ENCODE measurements at regions not wholly inside any gene's neighbourhood (a gene's known extent, or its start where the extent isn't known, plus 50 kb on each side); places are given as distances from the start of the nearest gene placed in this dataset.

DNA sequence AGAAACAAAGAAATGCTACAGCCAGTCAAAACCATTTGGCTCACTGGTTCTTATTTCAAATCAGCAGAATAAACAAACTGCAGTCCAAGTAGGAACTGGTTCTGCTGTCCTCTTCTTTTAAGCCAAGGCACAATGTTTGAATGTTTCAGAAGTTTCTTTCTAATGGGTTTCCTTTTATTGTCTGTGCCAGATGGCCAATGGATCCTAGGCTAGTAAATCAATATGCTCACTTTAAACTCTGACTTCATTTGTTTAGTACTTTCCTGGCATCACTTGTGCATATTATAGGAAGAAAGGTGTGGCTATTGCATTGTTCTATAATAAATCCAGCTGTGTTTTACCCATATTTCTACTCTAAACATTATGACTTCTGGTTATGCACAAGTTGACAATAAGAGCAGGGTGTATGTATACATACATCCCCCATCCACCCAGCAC is 99.7 kb upstream of the PLCB4 start:
- no peak for FAIRE-seq
- peak; percentile 16 for DNase-seq (ENCODE audit: low read depth, low spot score)
- Histone ChIP-seq H3K36me3 (ENCODE audit: control insufficient read depth in 2 of 2, extremely low read depth in 1 of 2, insufficient read depth in 2 of 2, low read length in 2 of 2) (no peaks in the 10 kb centered on the region), H3K4me2 (ENCODE audit: insufficient read depth, low read length) (no peak overlapping the region), H3K27ac (ENCODE audit: insufficient read depth, low read depth, low read length) (no peak overlapping the region), H4K20me1 (replicated peaks; ENCODE audit: control insufficient read depth, extremely low read depth, insufficient read depth, low read length) (no peaks in the 10 kb centered on the region), H3K27me3 (ENCODE audit: control insufficient read depth in 2 of 2, insufficient read depth in 2 of 2, low read length in 2 of 2) (no peaks in the 10 kb centered on the region), H3K79me2 (ENCODE audit: control insufficient read depth, insufficient read depth, low read length) (no peaks in the 10 kb centered on the region), H3K9ac (replicated peaks; ENCODE audit: extremely low read depth, insufficient read depth, low read length) (no peak overlapping the region), H3K4me3 (replicated peaks in 1 of 3; ENCODE audit: insufficient read depth in 1 of 3, low read depth in 1 of 3, low read length in 3 of 3) (no peak overlapping the region), H3K9me1 (replicated peaks; ENCODE audit: control insufficient read depth, extremely low read depth, insufficient read depth, low read length) (no peaks in the 10 kb centered on the region), H2AFZ (ENCODE audit: low read depth, low read length) (no peak overlapping the region), H3K9me3 (replicated peaks; ENCODE audit: control insufficient read depth, insufficient read depth, low read length) (no peaks in the 10 kb centered on the region), H3K4me1 (ENCODE audit: control insufficient read depth, extremely low read depth, insufficient read depth, low read length) (no peaks in the 10 kb centered on the region)
- CTCF ChIA-PET: no interaction called here
- intact Hi-C loops (cut with micrococcal nuclease): no loop called here
- POLR2A ChIA-PET: interaction anchor here (0.6 kb wide), 1 partner anchor 83 kb away, joined by 7 read pairs; no protein-coding TSS in a partner anchor
- no TSS peak for BruUV-seq (replicated peaks)
- TF ChIP-seq EZH2 (IDR thresholded peaks at IDR 0.05; ENCODE audit: borderline replicate concordance, low read depth, low read length, severe bottlenecking) (no peak), POLR2A (IDR thresholded peaks at IDR 0.05; ENCODE audit: low read depth, low read length) (no peak), FOS (IDR thresholded peaks at IDR 0.05; ENCODE audit: borderline replicate concordance, insufficient read depth, low read length) (no peak), POLR2AphosphoS5 (IDR thresholded peaks at IDR 0.05; ENCODE audit: insufficient read depth, low read depth, low read length) (no peak), JUN (IDR thresholded peaks at IDR 0.05; ENCODE audit: borderline replicate concordance, insufficient read depth, insufficient read length, low read depth) (no peak), MYC (IDR thresholded peaks at IDR 0.05; ENCODE audit: low read depth, low read length) (no peak), GATA2 (IDR thresholded peaks at IDR 0.05; ENCODE audit: insufficient read depth, insufficient read length, low read depth, low read length) (no peak)
- TF ChIP-seq, protein P1, sequence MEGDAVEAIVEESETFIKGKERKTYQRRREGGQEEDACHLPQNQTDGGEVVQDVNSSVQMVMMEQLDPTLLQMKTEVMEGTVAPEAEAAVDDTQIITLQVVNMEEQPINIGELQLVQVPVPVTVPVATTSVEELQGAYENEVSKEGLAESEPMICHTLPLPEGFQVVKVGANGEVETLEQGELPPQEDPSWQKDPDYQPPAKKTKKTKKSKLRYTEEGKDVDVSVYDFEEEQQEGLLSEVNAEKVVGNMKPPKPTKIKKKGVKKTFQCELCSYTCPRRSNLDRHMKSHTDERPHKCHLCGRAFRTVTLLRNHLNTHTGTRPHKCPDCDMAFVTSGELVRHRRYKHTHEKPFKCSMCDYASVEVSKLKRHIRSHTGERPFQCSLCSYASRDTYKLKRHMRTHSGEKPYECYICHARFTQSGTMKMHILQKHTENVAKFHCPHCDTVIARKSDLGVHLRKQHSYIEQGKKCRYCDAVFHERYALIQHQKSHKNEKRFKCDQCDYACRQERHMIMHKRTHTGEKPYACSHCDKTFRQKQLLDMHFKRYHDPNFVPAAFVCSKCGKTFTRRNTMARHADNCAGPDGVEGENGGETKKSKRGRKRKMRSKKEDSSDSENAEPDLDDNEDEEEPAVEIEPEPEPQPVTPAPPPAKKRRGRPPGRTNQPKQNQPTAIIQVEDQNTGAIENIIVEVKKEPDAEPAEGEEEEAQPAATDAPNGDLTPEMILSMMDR (IDR thresholded peaks at IDR 0.05; ENCODE audit: extremely low read depth in 1 of 2, insufficient read depth in 1 of 2, low read depth in 1 of 2, low read length in 2 of 2): no peak
- TF ChIP-seq, protein P2, sequence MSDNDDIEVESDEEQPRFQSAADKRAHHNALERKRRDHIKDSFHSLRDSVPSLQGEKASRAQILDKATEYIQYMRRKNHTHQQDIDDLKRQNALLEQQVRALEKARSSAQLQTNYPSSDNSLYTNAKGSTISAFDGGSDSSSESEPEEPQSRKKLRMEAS (IDR thresholded peaks at IDR 0.05; ENCODE audit: insufficient read depth, insufficient read length): no peak
- dilution Hi-C loops (cut with MboI; ENCODE audit: extremely low pct_ligation_motif_present, low sequenced_read_pairs): no loop called here
